Upper lobe of left lung (tissue), 6 donors: ENCODE measurements at regions not wholly inside any gene's neighbourhood (a gene's known extent, or its start where the extent isn't known, plus 50 kb on each side); places are given as distances from the start of the nearest gene placed in this dataset.
A peak's percentile ranks its signal among the peaks of the same experiment; 100 is the strongest.

Experiments used
- ATAC-seq, 2 donors: fragments of 200-7000 bp; cut with Tn5 transposase; one replicate each; pipeline ENCODE4 v1.9.1; 2022; ENCODE audit warnings: mild to moderate bottlenecking in 2 of 2, moderate library complexity in 2 of 2; ENCODE audit not compliant: low FRiP score in 2 of 2
- DNase-seq, 2 donors: peaks; one replicate each; pipeline ENCODE4 v3.0.0-alpha.2; 2019 to 2020
- H3K27ac ChIP-seq, 4 donors: fragments of 200-600 bp; sonication (generic); one replicate each; pipeline ENCODE4 v1.5.1; 2016 to 2019
- H3K27me3 ChIP-seq, 4 donors: fragments of 200-600 bp; sonication (generic); one replicate each; pipeline ENCODE4 v1.5.1; 2017 to 2019
- H3K36me3 ChIP-seq, 4 donors: fragments of 200-600 bp; sonication (generic); one replicate each; pipeline ENCODE4 v1.5.1; 2016 to 2019
- H3K4me1 ChIP-seq, 4 donors: fragments of 200-600 bp; sonication (generic); one replicate each; pipeline ENCODE4 v1.5.1; 2018 to 2019
- H3K4me3 ChIP-seq, 4 donors: fragments of 200-600 bp; sonication (generic); one replicate each; pipeline ENCODE4 v1.5.1; 2017 to 2019; ENCODE audit warnings: mild to moderate bottlenecking in 2 of 4, moderate library complexity in 1 of 4
- H3K9me3 ChIP-seq, 4 donors: fragments of 200-600 bp; sonication (generic); one replicate each; pipeline ENCODE4 v1.5.1; 2018 to 2019
- EP300 ChIP-seq, 4 donors: sonication (generic); formaldehyde crosslinking; IDR thresholded peaks; one replicate each; pipeline ENCODE4 v1.5.1; 2017; ENCODE audit warnings: antibody characterized with exemption in 4 of 4, control low read depth in 2 of 4
- POLR2A ChIP-seq, 4 donors: fragments of 450-650 bp; IDR thresholded peaks; one replicate each; pipeline ENCODE4 v1.5.1; 2016 to 2017; ENCODE audit warnings: antibody characterized with exemption in 4 of 4, mild to moderate bottlenecking in 2 of 4
- POLR2AphosphoS5 ChIP-seq, 2 donors: sonication (generic); formaldehyde crosslinking; IDR thresholded peaks; one replicate each; pipeline ENCODE4 v1.5.1; 2017; ENCODE audit warnings: antibody characterized with exemption in 2 of 2
- WGBS, 2 donors: methylation state at CpG; one replicate each; pipeline ENCODE4 v1.1.5; 2017 to 2018; 5-methylcytosine and 5-hydroxymethylcytosine counted together
- TF ChIP-seq, protein P1 (sequence below), 6 experiments: fragments of 450-650 bp in 4 of 6; fragments of 200-600 bp in 2 of 6; sonication (generic) in 2 of 6; IDR thresholded peaks; one replicate each; pipeline ENCODE4 v1.5.1; 2016 to 2019; ENCODE audit warnings: antibody characterized with exemption in 6 of 6
- donor health status: DM: no; HTN: no; CAD: no; lungs with moderate emphysema.
- donor health status: DM: no; HTN: yes; CAD: no; lungs with severe emphysema.

DNA sequence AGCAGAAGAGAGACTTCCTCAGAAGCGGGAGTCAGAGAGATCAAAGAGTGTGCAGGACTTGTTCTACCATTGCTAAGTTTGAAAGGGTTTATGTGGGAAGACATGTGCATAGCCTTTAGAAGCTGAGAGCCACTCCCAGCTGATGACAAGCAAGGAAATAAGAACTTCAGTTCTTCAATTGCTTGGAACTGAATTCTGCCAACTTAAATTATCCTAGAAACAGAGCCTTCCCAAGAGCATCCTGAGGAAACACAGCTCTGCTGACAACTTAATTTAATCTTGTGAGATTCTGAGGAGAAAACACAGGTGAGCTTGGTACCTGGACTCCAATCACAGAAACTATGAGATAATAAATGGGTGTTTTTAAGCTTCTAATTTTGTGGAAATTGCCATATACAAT is 150.6 kb upstream of the OGFRL1 start:
- Histone ChIP-seq H3K27me3 (no peaks in the 10 kb centered on the region), H3K27ac (no peak overlapping the region), H3K9me3 (peaks cover 0 to 6% (median 0%) of the 10 kb centered on the region in 4 donors), H3K4me3 (no peak overlapping the region), H3K36me3 (no peaks in the 10 kb centered on the region), H3K4me1 (no peaks in the 10 kb centered on the region)
- 90 to 93% methylated on average over 1 of the region's 1 CpG for WGBS, 2 donors
- TF ChIP-seq POLR2AphosphoS5 (IDR thresholded peaks at IDR 0.05) (no peak), EP300 (IDR thresholded peaks at IDR 0.05) (no peak), POLR2A (IDR thresholded peaks at IDR 0.05) (no peak)
- TF ChIP-seq, protein P1, sequence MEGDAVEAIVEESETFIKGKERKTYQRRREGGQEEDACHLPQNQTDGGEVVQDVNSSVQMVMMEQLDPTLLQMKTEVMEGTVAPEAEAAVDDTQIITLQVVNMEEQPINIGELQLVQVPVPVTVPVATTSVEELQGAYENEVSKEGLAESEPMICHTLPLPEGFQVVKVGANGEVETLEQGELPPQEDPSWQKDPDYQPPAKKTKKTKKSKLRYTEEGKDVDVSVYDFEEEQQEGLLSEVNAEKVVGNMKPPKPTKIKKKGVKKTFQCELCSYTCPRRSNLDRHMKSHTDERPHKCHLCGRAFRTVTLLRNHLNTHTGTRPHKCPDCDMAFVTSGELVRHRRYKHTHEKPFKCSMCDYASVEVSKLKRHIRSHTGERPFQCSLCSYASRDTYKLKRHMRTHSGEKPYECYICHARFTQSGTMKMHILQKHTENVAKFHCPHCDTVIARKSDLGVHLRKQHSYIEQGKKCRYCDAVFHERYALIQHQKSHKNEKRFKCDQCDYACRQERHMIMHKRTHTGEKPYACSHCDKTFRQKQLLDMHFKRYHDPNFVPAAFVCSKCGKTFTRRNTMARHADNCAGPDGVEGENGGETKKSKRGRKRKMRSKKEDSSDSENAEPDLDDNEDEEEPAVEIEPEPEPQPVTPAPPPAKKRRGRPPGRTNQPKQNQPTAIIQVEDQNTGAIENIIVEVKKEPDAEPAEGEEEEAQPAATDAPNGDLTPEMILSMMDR (IDR thresholded peaks at IDR 0.05): no peak
- no peak for DNase-seq
- no peak for ATAC-seq

DNA sequence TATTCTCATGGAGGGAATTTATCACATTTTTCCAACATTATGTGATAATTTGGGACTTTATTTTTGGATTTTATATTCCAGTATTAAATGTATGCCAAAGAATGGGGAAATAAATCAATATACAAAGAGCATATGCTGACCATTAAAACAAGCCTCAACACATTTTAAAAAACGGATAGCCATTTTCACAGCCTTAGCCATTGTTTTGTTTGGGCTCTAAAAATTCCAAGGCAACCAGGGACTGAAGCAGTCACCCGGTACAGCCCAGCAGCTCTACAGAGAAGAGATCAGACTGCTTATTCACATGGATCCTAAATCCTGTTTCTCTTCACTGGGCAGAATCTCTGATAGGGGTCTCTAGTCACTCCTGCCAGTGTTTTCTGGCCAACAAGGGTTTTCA is 150.2 kb upstream of the OGFRL1 start:
- H3K4me3 ChIP-seq: no peak overlapping the region
- H3K27me3 ChIP-seq: no peaks in the 10 kb centered on the region
- ATAC-seq: no peak
- TF ChIP-seq, protein P1 (IDR thresholded peaks at IDR 0.05): no peak
- no peak for TF ChIP-seq EP300 (IDR thresholded peaks at IDR 0.05)
- no peak for TF ChIP-seq POLR2A (IDR thresholded peaks at IDR 0.05)
- TF ChIP-seq POLR2AphosphoS5 (IDR thresholded peaks at IDR 0.05): no peak
- H3K27ac ChIP-seq: no peak overlapping the region
- peaks cover 0 to 6% (median 0%) of the 10 kb centered on the region in 4 donors for H3K9me3 ChIP-seq
- no peak for DNase-seq
- no peaks in the 10 kb centered on the region for H3K4me1 ChIP-seq
- no peaks in the 10 kb centered on the region for H3K36me3 ChIP-seq
- WGBS, 2 donors: 62 to 79% methylated on average over 2 of the region's 2 CpGs

DNA sequence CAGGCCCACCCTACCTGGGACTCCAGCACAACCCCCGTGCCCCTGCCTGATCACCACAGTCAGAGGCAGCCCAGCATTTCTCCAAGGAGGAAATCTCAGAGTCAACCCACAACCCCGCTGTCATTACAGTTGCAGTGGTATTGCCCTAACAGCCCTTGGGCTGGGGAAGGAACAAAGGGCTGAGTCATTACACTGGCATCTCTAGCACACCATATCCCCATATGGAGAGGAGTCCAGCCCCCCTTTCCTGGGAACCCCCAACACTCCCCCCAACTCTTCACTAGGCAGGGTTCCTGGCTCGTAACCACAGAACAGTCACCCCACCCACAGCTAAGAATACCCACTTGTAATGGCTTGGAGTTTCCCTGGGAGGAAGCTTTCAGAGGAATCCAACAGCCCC is 149.4 kb upstream of the OGFRL1 start:
- Histone ChIP-seq H3K36me3 (no peaks in the 10 kb centered on the region), H3K4me1 (no peaks in the 10 kb centered on the region), H3K4me3 (no peak overlapping the region), H3K9me3 (peaks cover 0 to 6% (median 0%) of the 10 kb centered on the region in 4 donors), H3K27me3 (no peaks in the 10 kb centered on the region), H3K27ac (no peak overlapping the region)
- DNase-seq: no peak
- TF ChIP-seq POLR2A (IDR thresholded peaks at IDR 0.05) (no peak), EP300 (IDR thresholded peaks at IDR 0.05) (no peak), POLR2AphosphoS5 (IDR thresholded peaks at IDR 0.05) (no peak)
- TF ChIP-seq, protein P1 (IDR thresholded peaks at IDR 0.05): no peak
- 70 to 80% methylated on average over 2 to 3 of the region's 3 CpGs for WGBS, 2 donors
- ATAC-seq: no peak

DNA sequence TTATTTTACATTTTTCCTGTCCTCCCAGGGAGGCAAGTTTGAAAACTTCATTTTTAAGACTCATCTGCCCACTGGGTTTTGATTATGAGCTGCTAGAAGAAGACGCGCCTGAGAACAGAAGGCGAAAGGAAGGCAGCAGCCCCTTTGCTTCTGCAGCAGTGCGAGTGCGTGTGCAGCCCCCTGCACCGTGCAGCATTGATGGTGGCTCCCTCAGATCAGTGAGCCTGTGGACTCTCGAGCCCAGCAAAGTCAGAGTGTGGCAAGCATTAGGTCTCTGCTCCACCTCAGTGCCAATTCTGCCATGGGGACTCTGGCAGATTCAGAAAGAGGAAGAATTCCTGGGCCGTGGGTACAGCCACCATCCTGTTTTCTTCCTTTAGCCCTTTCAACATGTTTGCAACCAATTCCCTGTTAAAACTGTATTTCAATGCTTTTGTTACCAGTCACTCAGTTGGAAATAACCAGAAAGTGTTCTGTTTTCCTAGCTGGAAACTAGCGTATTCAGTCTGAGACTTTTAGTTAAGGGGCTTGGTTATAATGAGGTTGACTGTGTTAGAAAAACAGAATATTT is 134.8 kb upstream of the OGFRL1 start:
- 81 to 87% methylated on average over 9 of the region's 9 CpGs for WGBS, 2 donors
- DNase-seq: peak in 1 of 2 donors; percentile 18
- no peak for TF ChIP-seq POLR2A (IDR thresholded peaks at IDR 0.05)
- no peak for TF ChIP-seq EP300 (IDR thresholded peaks at IDR 0.05)
- TF ChIP-seq, protein P1 (IDR thresholded peaks at IDR 0.05): no peak
- TF ChIP-seq POLR2AphosphoS5 (IDR thresholded peaks at IDR 0.05): no peak
- no peak for ATAC-seq
- no peaks in the 10 kb centered on the region for H3K9me3 ChIP-seq
- H3K27ac ChIP-seq: no peak overlapping the region
- H3K4me3 ChIP-seq: no peak overlapping the region
- no peaks in the 10 kb centered on the region for H3K27me3 ChIP-seq
- no peaks in the 10 kb centered on the region for H3K4me1 ChIP-seq
- no peaks in the 10 kb centered on the region for H3K36me3 ChIP-seq

DNA sequence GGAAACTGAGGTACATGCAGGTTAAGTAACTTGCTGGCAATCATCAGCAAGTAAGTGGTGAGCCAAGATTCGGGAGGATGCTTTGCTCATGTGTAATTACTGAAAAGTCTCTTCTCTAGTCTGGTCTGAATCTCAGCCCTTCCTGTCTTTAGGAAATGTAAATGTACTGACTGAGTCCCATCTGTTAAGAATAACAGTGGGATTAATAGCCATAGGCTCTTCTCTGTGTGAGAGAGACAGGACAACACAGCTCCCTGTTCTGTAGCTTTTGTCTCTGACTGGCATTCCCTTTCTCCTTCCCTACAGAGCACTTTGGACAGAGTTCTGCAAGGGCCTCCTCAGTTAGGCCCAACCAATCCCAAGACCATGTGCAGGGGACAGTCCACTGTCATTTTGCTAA is 131.3 kb upstream of the OGFRL1 start:
- Histone ChIP-seq H3K36me3 (no peaks in the 10 kb centered on the region), H3K4me1 (no peaks in the 10 kb centered on the region), H3K9me3 (no peaks in the 10 kb centered on the region), H3K27me3 (no peaks in the 10 kb centered on the region), H3K27ac (no peak overlapping the region), H3K4me3 (no peak overlapping the region)
- TF ChIP-seq POLR2A (IDR thresholded peaks at IDR 0.05): no peak
- TF ChIP-seq POLR2AphosphoS5 (IDR thresholded peaks at IDR 0.05): no peak
- TF ChIP-seq EP300 (IDR thresholded peaks at IDR 0.05): no peak
- TF ChIP-seq, protein P1 (IDR thresholded peaks at IDR 0.05): no peak
- DNase-seq: no peak
- 75 to 84% methylated on average over 1 of the region's 1 CpG for WGBS, 2 donors
- ATAC-seq: no peak
